NCI-H2081 (cell line): ENCODE measurements at regions not wholly inside any gene's neighbourhood (a gene's known extent, or its start where the extent isn't known, plus 50 kb on each side); places are given as distances from the start of the nearest gene placed in this dataset.

Experiments
- DNase-seq, 2 experiments: peaks; one replicate each; lab custom pipeline; 2025; lab: John Stamatoyannopoulos, UW

- no peak for DNase-seq
Measured at GRCh38 chr20:57025666-57026224, 240.7 kb downstream of the BMP7 start.

GRCh38 chr20:57027777-57028176 lies 238.7 kb downstream of the BMP7 start:
- DNase-seq, result no peak

GRCh38 chr20:57030611-57031600 lies 235.5 kb downstream of the BMP7 start:
- DNase-seq, result no peak

GRCh38 chr20:57031867-57032355 lies 234.5 kb downstream of the BMP7 start:
- DNase-seq, result no peak

- DNase-seq, result no peak
Measured at GRCh38 chr20:57032847-57033246, 233.6 kb downstream of the BMP7 start.

GRCh38 chr20:57034001-57034400 lies 232.4 kb downstream of the BMP7 start:
- DNase-seq, result no peak

- no peak for DNase-seq
Measured at GRCh38 chr20:57037689-57038088, 228.8 kb downstream of the BMP7 start.

GRCh38 chr20:57038608-57039440 lies 227.6 kb downstream of the BMP7 start:
- no peak for DNase-seq

- no peak for DNase-seq
Measured at GRCh38 chr20:57040466-57040865, 226.0 kb downstream of the BMP7 start.

GRCh38 chr20:57040924-57041323 lies 225.5 kb downstream of the BMP7 start:
- no peak for DNase-seq

GRCh38 chr20:57043091-57043490 lies 223.3 kb downstream of the BMP7 start:
- DNase-seq, result no peak

- DNase-seq, result no peak
Measured at GRCh38 chr20:57043669-57044268, 222.7 kb downstream of the BMP7 start.

GRCh38 chr20:57047281-57048026 lies 219.0 kb downstream of the BMP7 start:
- no peak for DNase-seq

- no peak for DNase-seq
Measured at GRCh38 chr20:57048027-57048869, 218.2 kb downstream of the BMP7 start.

GRCh38 chr20:57049296-57049695 lies 217.1 kb downstream of the BMP7 start:
- no peak for DNase-seq

- no peak for DNase-seq
Measured at GRCh38 chr20:57051096-57051495, 215.3 kb downstream of the BMP7 start.

GRCh38 chr20:57053067-57053466 lies 213.4 kb downstream of the BMP7 start:
- no peak for DNase-seq

GRCh38 chr20:57053793-57054552 lies 212.5 kb downstream of the BMP7 start:
- DNase-seq, result no peak

GRCh38 chr20:57055345-57055744 lies 211.1 kb downstream of the BMP7 start:
- no peak for DNase-seq
